ENCODE measurements at regions not wholly inside any gene's neighbourhood (a gene's known extent, or its start where the extent isn't known, plus 50 kb on each side); places are given as distances from the start of the nearest gene placed in this dataset.
"Not testable (repeated sequence)": the region's sequence is repeated elsewhere in the genome, so short reads cannot be mapped to it uniquely, and the experiment has no call there.

- DNase-seq, result no peak
Measured at GRCh38 chrY:16715278-16715677, 1164.7 kb downstream of the CDY2B start.

DNA sequence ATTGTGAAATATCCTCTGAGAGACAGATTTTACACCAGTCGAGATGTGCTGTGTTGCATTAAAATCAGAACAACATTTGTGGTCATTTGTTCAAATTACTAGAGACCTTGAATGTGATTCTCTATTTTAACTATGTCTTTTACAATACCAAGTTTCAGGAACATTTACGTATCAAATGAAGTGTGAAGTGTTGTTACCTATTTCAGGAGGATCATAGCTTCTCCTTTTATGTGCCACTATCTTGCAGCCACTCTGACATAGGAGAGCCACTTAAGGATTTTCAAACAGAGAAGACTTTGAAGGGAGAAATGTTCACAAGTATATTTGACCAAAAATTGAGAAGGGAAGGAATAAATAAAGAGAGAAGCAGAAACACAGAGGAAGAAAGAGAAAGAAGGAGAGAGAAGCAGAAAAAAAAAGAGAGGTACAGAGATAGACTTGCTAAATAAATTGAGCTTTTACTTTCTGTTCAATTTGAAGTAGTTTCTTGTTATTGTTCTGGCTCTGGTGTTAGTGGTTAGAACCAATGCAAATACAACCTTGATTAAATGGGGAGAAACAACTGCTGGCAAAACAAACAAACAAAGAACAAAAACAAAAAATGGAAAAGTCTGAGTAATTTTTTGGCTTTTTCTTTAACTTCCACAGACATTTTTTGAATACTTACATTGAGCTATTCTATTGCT is 1206.8 kb downstream of the CDY2B start:
- no peak for DNase-seq

- no peak for DNase-seq
Measured at GRCh38 chrY:16668402-16668801, 1211.6 kb downstream of the CDY2B start.

DNA sequence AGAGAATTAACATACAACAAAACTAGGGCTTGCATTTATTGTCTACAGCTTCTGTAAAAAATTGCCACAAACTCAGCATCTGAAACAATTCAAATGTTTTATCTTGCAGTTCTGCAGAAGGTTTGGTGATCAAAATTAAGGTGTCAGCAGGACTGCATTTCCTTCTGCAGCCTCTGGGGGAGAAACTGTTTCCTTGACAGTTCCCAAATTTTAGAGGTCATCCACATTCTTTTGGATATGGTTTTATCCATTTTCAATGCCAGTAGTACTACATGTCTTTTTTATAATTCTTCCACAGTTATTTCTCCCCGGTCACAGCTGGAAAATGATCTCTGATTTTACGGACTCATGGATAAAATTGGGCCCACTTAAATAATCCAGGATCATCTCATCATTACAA is 1217.3 kb downstream of the CDY2B start:
- no peak for DNase-seq

GRCh38 chrY:16659340-16659739 is 1220.7 kb downstream of the CDY2B start:
- no peak for DNase-seq

DNA sequence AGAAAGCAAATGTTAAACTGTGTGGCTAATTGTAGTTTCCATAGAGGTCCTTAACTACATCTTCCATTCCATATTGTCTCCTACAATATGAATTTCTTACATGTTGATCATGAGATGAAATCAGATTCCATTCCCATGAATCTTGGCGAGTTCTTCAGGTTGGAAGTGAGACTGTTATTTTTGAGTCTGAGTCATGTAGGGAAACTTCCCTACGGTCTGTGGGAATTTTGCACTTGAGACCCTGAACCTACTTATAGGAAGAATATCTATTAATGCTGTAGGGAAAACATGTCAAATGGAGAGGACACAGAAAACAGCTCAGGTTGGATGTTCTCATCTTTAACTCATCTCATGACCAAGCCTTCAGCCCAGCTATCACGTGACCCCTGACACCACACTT is 1226.0 kb downstream of the CDY2B start:
- DNase-seq, result peak; percentile 8

- DNase-seq, result no peak
Measured at GRCh38 chrY:16645991-16646390, 1234.0 kb downstream of the CDY2B start.

DNA sequence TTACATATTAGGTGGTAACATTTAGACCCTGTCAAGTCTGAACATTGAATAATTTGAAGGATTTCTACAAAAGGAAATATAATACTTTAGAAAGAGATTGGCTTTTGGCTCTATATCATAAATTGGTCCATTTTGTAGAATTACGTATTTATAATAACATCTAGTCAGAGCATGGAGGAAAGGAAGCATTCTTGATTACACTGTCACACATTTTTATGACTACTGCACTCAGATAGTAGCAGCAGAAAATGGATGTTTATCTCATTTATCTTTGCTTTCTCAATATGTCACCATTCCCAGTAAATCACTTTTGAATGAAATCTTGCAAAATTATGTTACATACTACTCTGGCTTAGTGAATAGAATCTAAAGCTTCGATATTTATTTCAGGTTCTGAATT is 1234.6 kb downstream of the CDY2B start:
- DNase-seq, result no peak

GRCh38 chrY:16644270-16644800 is 1235.7 kb downstream of the CDY2B start:
- no peak for DNase-seq

- DNase-seq, result no peak
Measured at GRCh38 chrY:16639777-16640176, 1240.2 kb downstream of the CDY2B start.

- DNase-seq, result not testable (repeated sequence)
Measured at GRCh38 chrY:16638743-16639142, 1241.3 kb downstream of the CDY2B start.

DNA sequence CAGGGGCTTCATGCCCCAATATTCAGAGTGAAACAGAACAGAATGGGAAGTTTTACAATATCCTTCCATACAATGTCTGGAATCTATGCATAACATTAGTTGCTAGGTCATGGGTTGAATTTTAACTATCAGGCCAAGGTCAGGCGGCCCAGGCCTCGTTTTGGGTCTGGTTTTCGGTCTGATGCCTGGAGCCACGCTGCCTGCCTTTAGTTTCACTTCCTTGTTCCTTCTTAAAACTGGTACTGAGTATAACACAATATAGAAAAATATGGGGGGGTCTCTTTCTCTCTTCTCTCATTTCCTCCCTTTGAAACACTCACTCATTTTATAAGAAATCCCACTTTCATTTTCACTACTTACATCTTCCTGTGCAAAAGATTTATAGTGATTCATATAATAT is 1243.8 kb downstream of the CDY2B start:
- DNase-seq, result no peak

- DNase-seq, result peak; percentile 6
Measured at GRCh38 chrY:16629146-16629545, 1250.9 kb downstream of the CDY2B start.

DNA sequence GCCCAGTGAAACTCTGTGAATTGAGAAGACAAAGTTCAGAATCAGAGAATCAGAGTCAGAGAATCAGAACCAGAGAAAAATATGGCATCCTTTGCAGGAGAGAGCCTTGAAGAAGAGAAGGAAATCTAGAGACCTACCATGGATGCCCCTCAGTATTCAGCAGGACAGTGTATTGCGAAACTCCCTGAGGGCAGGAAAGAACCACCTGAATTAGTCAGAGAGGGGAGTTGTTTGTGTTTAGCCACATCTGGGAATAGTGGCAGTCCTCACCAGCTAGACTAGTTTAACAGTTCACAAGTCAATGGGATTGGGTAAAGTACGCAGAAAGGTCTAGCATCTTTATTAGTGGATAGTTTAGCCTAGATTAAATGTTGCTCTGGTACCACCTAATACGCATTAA is 1252.9 kb downstream of the CDY2B start:
- no peak for DNase-seq

DNA sequence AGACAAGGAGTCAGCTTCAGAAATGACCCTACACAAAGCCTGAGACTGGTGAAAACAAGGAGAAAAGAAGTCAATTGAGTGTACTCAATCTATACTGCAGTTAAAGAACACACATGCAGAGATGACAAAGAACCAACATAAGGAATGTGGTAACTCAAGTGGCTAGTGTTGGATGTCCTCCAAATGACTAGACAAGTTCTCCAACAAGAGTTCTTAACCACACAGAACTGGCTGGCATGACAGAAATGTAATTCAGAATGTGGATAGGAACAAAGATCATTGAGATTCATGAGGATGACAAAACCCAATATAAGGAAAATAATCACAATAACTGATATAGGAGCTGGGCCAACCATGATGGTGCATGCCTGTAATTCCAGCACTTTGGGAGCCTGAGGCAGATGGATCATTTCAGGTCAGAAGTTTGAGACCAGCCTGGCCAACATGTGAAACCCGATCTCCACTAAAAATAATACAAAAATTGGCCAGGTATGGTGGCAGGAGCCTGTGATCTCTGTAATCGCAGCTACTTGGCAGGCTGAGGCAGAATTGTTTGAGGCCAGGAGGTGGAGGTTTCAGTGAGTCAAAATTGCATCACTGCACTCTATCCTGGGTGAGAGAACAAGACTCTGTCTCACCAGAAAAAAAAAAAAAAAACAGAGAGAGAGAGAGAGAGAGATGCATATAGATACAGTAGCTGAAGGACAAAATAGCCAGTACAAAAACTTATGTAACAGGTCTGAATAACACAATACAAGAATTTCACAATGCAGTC is 1263.6 kb downstream of the CDY2B start:
- DNase-seq, result no peak

GRCh38 chrY:16608679-16609078 is 1271.3 kb downstream of the CDY2B start:
- no peak for DNase-seq

DNA sequence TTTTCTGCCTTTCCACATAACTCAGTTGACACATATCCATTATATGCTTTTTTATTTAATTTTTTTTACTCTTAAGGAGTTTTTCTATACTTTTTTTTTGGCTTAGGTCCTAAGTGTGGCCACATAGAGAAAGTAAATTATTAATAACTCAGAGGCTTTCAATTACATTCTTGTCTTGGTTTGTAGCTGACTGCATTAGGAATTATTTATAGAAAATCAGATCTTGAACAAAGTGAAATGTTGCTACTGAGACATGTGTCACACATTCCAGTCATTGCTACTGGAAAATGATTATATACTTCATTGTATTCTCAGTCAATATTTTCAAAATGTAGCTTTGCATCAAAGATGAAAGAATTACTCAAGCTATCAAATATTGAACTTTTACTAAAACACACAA is 1277.9 kb downstream of the CDY2B start:
- no peak for DNase-seq

DNA sequence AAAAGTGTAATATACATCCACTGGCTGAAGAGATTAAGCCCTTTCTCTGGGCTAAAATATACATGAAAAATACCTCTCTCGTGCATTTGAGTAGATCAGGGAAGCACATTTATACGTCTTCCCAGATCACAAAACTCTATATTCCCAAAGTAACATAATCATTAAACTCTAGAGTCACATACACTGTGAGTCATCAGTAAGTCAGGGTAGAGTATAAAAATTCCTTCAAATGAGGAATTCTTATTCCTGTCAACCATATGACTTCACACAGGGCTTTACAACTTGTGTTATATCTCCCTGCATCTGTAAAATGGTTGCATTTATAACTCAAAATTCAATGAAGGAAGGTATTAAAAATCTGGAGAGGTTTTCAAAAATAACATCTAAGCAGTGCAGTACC is 1278.4 kb downstream of the CDY2B start:
- DNase-seq, result no peak

GRCh38 chrY:16572061-16572460 is 1308.0 kb downstream of the CDY2B start:
- no peak for DNase-seq

GRCh38 chrY:16562491-16562890 is 1317.5 kb downstream of the CDY2B start:
- DNase-seq, result no peak

GRCh38 chrY:16522021-16522420 is 1358.0 kb downstream of the CDY2B start:
- peak; percentile 0 for DNase-seq

GRCh38 chrY:16502733-16503214 is 1377.2 kb downstream of the CDY2B start:
- no peak for DNase-seq

GRCh38 chrY:16490706-16491105 is 1389.3 kb downstream of the CDY2B start:
- DNase-seq, result no peak

GRCh38 chrY:16486696-16487215 is 1393.3 kb downstream of the CDY2B start:
- DNase-seq, result peak; percentile 9
